Central memory CD8-positive, alpha-beta T cell (primary cell): ENCODE measurements at regions not wholly inside any gene's neighbourhood (a gene's known extent, or its start where the extent isn't known, plus 50 kb on each side); places are given as distances from the start of the nearest gene placed in this dataset.

ENCODE experiments used
- ATAC-seq: fragments of 150-1000 bp; cut with Tn5 transposase; replicated peaks from 2 replicates; pipeline ENCODE4 v1.10.0; 2022; ENCODE audit warnings: mild to moderate bottlenecking, moderate FRiP score, moderate number of reproducible peaks; ENCODE audit not compliant: poor library complexity, severe bottlenecking; ENCODE audit errors: extremely low read depth
- DNase-seq, 2 donors: peaks; one replicate each; pipeline ENCODE4 v3.0.0; 2021; ENCODE audit warnings: low spot score in 2 of 2
- H3K27ac Mint-ChIP-seq: one replicate; pipeline ENCODE4 v1.8.0; 2022; ENCODE audit warnings: low read depth, mild to moderate bottlenecking, moderate library complexity, mixed read lengths
- H3K27me3 Mint-ChIP-seq: one replicate; pipeline ENCODE4 v1.8.0; 2022; ENCODE audit warnings: mixed read lengths
- H3K36me3 Mint-ChIP-seq: one replicate; pipeline ENCODE4 v1.8.0; 2022; ENCODE audit warnings: mild to moderate bottlenecking, moderate library complexity, mixed read lengths; ENCODE audit not compliant: insufficient read depth
- H3K4me1 Mint-ChIP-seq: one replicate; pipeline ENCODE4 v1.8.0; 2022; ENCODE audit warnings: mixed read lengths
- H3K4me3 Mint-ChIP-seq: one replicate; pipeline ENCODE4 v1.8.0; 2022; ENCODE audit warnings: mild to moderate bottlenecking, moderate library complexity, mixed read lengths
- H3K9me3 Mint-ChIP-seq: one replicate; pipeline ENCODE4 v1.8.0; 2022; ENCODE audit warnings: mixed read lengths

DNA sequence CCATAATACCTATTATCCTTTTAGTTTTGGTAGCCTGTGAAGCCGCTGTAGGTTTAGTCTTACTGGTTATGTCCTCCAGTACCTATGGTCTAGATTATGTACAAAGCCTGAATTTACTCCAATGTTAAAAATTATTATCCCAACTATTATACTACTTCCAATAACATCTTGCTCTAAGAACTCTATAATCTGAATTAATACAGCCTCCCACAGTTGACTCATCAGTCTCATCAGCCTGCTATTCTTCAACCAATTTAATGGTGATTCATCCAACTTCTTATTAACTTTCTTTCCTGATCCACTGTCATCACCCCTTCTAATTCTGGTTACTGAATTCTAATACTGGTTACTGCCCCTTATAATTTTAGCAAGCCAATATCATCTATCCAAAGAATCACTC, 370.3 kb upstream of the OPRM1 start:
- no peak for DNase-seq
- Mint-ChIP-seq H3K27me3 (no peaks in the 10 kb centered on the region), H3K36me3 (no peaks in the 10 kb centered on the region), H3K4me3 (no peak overlapping the region), H3K4me1 (no peaks in the 10 kb centered on the region), H3K9me3 (peaks cover 11% of the 10 kb centered on the region), H3K27ac (no peak overlapping the region)
- no peak for ATAC-seq

DNA sequence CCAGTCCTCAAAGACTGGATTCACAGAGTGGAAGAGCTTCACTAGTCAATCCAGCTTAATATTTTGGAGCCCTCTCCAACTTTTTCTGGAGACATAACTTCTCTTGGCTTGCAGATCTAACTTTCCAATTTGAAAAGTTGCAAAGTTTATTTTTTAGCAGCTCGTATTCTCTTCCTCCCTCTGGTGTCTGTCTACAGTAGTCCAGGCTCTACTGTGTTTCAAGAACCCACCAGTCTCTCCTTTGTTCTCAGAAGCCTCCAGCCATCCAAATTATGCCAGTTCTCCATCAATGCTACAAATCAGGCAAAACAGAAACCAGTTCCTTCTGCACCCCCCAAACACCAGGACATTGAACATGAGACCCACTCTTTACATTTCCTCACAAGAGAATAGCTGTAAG, 376.1 kb upstream of the OPRM1 start:
- ATAC-seq (no peak), DNase-seq (no peak)
- peaks cover 14% of the 10 kb centered on the region for H3K9me3 Mint-ChIP-seq
- no peak overlapping the region for H3K27ac Mint-ChIP-seq
- no peaks in the 10 kb centered on the region for H3K27me3 Mint-ChIP-seq
- H3K4me1 Mint-ChIP-seq: no peaks in the 10 kb centered on the region
- H3K36me3 Mint-ChIP-seq: no peaks in the 10 kb centered on the region
- H3K4me3 Mint-ChIP-seq: no peak overlapping the region

DNA sequence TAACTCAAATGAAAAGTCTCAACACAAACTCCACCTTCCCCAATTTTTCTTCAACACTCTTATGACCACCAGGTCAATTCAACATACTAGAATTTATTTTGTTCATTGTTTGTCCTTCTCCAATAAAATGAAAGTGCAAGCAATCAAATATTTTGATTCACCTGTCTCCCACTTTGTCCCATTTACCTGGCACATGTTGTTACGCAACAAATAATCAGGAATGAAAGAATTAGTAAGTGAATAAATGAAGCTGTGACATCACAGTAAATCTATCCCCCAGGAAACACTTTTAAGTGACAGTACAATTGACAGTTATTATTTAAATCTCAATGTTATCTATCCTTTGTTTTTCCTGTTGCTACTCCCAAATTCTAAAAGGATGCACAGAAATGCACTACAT, 393.7 kb upstream of the OPRM1 start:
- DNase-seq (no peak), ATAC-seq (no peak)
- H3K4me1 Mint-ChIP-seq: no peaks in the 10 kb centered on the region
- H3K27ac Mint-ChIP-seq: no peak overlapping the region
- no peaks in the 10 kb centered on the region for H3K36me3 Mint-ChIP-seq
- no peak overlapping the region for H3K4me3 Mint-ChIP-seq
- H3K27me3 Mint-ChIP-seq: no peaks in the 10 kb centered on the region
- peaks cover 7% of the 10 kb centered on the region for H3K9me3 Mint-ChIP-seq

DNA sequence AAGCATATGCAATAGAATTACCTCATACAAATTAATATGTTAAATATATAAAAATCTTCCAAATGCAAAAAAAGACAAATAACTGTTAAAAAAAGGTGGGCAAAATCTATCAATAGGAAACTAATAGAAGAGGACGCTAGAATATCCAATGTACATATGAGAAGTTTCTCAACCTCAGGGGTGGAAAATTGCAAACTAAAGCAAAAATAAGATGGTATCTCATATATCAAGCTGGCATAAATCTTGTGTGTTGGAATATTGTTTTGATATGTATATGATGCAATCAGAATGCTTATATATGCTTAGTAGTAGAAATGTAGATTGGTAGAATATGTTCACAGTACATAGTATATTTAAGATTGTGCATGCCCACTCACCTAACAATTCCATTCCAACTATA, 395.0 kb upstream of the OPRM1 start:
- no peak for ATAC-seq
- no peak for DNase-seq
- no peaks in the 10 kb centered on the region for H3K27me3 Mint-ChIP-seq
- peaks cover 7% of the 10 kb centered on the region for H3K9me3 Mint-ChIP-seq
- H3K4me1 Mint-ChIP-seq: no peaks in the 10 kb centered on the region
- H3K36me3 Mint-ChIP-seq: no peaks in the 10 kb centered on the region
- H3K27ac Mint-ChIP-seq: no peak overlapping the region
- H3K4me3 Mint-ChIP-seq: no peak overlapping the region

DNA sequence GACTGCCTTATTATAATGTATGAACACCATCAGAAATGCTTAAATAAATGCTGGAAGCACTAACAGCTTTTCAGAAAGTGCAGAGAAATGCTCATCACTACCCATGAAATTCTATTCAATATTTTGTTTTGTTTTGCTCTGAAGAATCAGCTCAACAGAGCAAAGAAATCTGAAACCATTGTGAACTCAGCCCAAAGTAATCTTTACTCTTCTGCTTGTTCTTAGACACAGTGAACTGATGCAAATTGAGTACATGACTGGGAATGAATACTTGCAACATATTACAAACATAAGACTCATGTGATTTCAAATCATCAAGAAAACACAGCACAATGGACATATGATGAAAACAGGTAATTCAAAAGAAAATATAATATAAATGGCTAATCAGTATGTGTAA, 404.6 kb upstream of the OPRM1 start:
- no peaks in the 10 kb centered on the region for H3K4me1 Mint-ChIP-seq
- no peaks in the 10 kb centered on the region for H3K27me3 Mint-ChIP-seq
- ATAC-seq: no peak
- no peak overlapping the region for H3K27ac Mint-ChIP-seq
- DNase-seq: no peak
- H3K9me3 Mint-ChIP-seq: peaks cover 17% of the 10 kb centered on the region
- no peaks in the 10 kb centered on the region for H3K36me3 Mint-ChIP-seq
- H3K4me3 Mint-ChIP-seq: no peak overlapping the region

DNA sequence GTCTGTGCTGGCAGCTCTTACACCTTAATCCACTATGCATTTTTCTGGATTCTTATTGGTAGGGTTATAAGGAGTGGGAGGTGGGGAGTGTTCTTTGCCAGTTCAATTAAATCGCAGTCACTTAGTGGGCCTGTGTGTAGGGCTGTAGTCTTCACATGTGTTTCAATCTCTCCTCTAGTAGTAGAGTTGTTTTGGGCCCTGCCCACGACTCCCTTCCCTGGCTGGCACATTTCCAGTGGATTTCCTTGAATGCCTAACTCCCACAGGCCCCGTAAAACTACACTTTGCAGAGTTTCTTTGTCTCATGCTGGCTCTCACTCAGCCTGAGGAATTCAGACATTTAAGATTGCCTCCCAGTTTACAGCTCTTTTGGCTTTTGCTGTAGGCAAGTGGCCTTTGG, 414.0 kb upstream of the OPRM1 start:
- no peaks in the 10 kb centered on the region for H3K4me1 Mint-ChIP-seq
- ATAC-seq (no peak), DNase-seq (no peak)
- no peak overlapping the region for H3K27ac Mint-ChIP-seq
- no peaks in the 10 kb centered on the region for H3K36me3 Mint-ChIP-seq
- no peak overlapping the region for H3K4me3 Mint-ChIP-seq
- no peaks in the 10 kb centered on the region for H3K27me3 Mint-ChIP-seq
- H3K9me3 Mint-ChIP-seq: peaks cover 22% of the 10 kb centered on the region

DNA sequence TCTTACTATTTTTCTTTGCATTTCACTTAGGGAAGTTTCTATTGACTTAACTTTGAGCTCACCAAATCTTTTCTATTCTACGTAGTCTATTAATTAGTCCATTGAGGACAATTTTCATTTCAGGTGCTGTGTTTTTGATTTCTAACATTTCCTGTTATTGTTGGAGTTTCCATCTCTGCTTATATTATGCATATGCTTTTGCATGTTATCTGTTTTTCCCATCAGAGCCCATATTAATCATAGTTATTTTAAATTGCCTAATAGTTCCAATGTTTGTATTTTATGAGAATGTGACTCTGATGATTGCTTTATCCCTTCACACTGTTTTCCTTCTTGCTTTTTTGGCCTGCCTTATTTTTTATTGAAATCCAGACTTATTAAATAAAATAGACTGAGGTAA, 414.5 kb upstream of the OPRM1 start:
- DNase-seq: no peak
- Mint-ChIP-seq H3K4me3 (no peak overlapping the region), H3K27ac (no peak overlapping the region), H3K36me3 (no peaks in the 10 kb centered on the region), H3K27me3 (no peaks in the 10 kb centered on the region), H3K4me1 (no peaks in the 10 kb centered on the region), H3K9me3 (peaks cover 17% of the 10 kb centered on the region)
- no peak for ATAC-seq

DNA sequence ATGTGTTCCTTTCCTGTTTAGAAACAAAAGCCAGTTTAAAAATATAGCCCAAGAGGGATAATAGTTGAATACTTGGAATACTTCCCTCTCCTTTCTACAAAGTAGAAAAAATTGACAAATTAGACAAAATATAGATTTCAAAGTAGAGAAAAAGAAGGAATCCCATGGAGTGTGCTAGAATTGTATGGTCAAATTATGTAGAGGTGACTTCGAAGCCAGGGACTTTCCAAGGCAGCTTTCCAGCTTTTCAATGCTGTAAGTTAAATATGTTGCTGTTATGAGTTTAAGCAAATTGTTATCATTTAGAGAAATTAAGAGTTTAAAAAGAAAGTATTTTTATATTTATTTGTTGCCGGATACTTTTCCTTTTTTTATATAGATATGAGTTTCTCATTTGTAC, 415.5 kb upstream of the OPRM1 start:
- H3K4me1 Mint-ChIP-seq: no peaks in the 10 kb centered on the region
- H3K36me3 Mint-ChIP-seq: no peaks in the 10 kb centered on the region
- H3K4me3 Mint-ChIP-seq: no peak overlapping the region
- peaks cover 16% of the 10 kb centered on the region for H3K9me3 Mint-ChIP-seq
- no peaks in the 10 kb centered on the region for H3K27me3 Mint-ChIP-seq
- no peak overlapping the region for H3K27ac Mint-ChIP-seq
- DNase-seq (no peak), ATAC-seq (no peak)

DNA sequence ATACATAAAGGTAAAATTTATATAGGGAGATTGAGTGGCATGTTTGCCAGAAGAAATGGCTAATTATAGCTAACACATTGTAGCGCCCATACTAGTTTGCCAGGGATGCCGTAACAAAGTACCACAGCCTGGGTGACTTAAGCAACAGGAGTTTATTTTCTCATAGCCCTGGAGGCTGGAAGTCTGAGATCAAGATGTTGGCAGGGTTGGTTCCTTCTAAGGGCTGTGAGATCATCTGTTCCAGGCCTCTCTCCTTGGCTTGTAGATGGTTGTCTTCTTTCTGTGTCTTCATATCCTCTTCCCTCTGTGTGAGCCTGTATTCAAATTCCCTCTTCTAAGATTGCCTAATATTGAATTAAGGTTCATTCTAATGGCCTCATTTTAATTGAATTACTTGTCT, 417.5 kb upstream of the OPRM1 start:
- Mint-ChIP-seq H3K9me3 (peaks cover 7% of the 10 kb centered on the region), H3K4me1 (no peaks in the 10 kb centered on the region), H3K36me3 (no peaks in the 10 kb centered on the region), H3K4me3 (no peak overlapping the region), H3K27me3 (no peaks in the 10 kb centered on the region), H3K27ac (no peak overlapping the region)
- ATAC-seq (no peak), DNase-seq (no peak)

DNA sequence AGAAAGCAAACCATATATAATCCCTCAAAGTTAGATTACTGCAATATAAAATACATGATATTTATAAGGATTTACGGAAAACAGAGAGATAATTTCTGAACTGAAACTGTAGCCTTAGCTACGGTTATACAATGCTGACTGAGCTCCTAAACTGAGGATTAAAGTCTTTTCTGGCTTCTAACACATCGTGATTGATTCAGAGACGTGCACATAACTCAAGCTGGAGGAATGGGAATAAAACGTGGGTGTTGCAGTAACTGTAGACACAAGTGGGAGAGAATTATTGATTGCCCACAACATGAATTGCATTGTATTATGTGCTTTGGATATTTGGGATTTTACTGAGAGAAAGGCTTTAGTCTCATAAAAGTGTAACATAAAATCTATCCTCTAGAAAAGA, 418.0 kb upstream of the OPRM1 start:
- Mint-ChIP-seq H3K9me3 (peaks cover 7% of the 10 kb centered on the region), H3K36me3 (no peaks in the 10 kb centered on the region), H3K27me3 (no peaks in the 10 kb centered on the region), H3K27ac (no peak overlapping the region), H3K4me3 (no peak overlapping the region), H3K4me1 (no peaks in the 10 kb centered on the region)
- ATAC-seq (no peak), DNase-seq (no peak)

DNA sequence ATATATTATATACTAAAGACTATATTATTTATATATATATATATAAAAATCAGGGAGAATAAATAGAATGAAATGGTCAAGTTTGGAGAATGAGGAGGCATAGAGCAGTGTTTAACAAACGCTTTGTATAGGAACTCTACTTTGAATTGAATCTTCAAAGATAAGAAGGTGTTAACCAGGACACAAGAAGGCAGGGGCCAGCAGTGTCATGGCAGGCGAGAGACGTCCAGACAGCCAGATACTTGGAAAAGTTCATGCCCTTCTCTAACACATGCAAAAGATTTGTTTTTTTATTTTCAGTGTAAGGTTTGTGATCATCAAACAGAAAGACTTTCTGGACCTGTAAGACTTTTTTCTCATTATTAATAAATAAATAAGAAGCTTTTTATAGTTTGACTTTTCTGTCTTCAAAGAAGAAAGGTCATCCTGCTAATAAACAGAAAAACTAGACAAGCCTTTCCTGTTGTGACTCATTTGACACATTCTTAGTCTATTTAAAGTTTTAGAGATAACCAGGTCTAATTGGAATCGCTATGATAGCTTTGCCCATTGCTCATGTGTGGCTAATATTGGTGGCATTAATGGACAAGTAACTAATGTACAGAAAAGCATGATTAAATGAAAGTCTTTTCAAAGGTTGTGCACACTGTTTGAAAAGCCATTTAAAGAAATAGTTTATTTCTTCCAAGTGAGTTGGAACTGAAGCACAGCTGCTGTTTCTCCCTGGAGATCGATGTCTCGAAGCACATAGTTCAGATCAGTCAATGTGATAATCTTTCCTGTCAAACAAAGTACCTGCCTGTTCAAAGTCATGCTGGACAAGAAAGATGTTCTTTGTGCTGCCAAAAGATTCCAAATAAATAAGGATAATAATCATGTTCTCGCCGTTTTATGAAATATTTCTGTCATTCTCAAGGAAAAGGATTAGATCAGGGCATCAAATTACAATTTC, 420.4 kb upstream of the OPRM1 start:
- no peak overlapping the region for H3K27ac Mint-ChIP-seq
- H3K27me3 Mint-ChIP-seq: no peaks in the 10 kb centered on the region
- H3K4me1 Mint-ChIP-seq: no peaks in the 10 kb centered on the region
- H3K9me3 Mint-ChIP-seq: no peaks in the 10 kb centered on the region
- no peak overlapping the region for H3K4me3 Mint-ChIP-seq
- DNase-seq (no peak), ATAC-seq (no peak)
- H3K36me3 Mint-ChIP-seq: no peaks in the 10 kb centered on the region

DNA sequence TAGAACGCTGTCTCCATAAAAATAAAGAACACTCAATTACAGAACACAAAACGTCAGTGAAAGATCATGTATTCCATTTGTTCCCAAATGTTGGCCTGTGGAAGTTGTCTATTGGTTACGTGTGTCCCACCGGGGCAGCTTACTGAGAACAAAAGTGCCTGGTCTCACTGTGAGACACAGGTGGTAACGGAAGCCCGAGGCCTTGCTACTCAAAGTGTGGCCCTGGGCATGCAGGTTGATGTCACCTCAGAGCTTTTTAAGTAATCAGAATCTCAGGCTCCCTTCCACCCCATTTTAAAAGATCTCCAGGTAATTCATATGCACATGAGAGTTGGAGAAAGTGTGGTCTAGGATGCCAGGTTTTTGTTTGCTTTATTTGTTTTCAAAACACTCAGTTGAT, 422.5 kb upstream of the OPRM1 start:
- Mint-ChIP-seq H3K27me3 (no peaks in the 10 kb centered on the region), H3K4me3 (no peak overlapping the region), H3K4me1 (no peaks in the 10 kb centered on the region), H3K9me3 (no peaks in the 10 kb centered on the region), H3K27ac (no peak overlapping the region), H3K36me3 (no peaks in the 10 kb centered on the region)
- ATAC-seq (no peak), DNase-seq (no peak)

DNA sequence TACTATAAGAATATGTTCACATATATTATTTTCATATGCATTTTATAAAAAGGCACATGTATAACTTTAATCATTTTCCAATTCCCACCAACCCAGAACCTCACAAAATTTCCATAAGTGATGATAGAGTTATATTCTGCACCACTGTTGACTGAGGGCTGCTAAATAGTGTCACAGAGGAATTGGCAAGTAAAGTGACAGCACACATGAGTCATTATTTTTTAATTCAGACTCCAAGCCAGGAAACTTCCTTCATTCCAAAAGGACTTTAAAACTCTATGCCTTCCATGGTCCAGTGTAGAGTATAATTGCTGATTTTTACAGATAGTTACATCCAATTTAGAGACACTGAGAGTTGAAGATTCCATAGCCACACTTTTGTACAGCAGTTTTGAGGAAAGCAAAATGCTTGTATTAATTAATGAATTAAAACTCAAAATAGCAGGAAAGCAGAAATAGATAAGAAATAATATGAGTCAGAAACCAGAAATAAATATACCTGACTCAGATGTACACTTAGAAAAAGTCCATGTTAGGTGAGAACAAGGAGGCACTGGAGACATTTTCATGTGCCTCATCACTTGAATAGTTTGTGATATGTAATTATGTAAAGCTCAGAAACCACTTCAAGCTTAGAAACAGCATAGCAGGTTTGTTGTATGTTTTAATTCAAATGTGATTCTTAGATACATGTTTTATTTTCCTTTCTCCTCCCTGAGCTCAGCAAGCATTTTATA, 425.2 kb upstream of the OPRM1 start:
- Mint-ChIP-seq H3K27ac (no peak overlapping the region), H3K4me3 (no peak overlapping the region), H3K9me3 (no peaks in the 10 kb centered on the region), H3K4me1 (no peaks in the 10 kb centered on the region), H3K36me3 (no peaks in the 10 kb centered on the region), H3K27me3 (no peaks in the 10 kb centered on the region)
- DNase-seq (no peak), ATAC-seq (no peak)
